ENCODE measurements at regions not wholly inside any gene's neighbourhood (a gene's known extent, or its start where the extent isn't known, plus 50 kb on each side); places are given as distances from the start of the nearest gene placed in this dataset.

GRCh38 chr2:43028188-43028587 lies 198.2 kb downstream of the ZFP36L2 start:
- DNase-seq (ENCODE audit: insufficient read length, low spot score) (no peak), FAIRE-seq (no peak)
- no peak for TF ChIP-seq SPI1 (IDR thresholded peaks at IDR 0.05; ENCODE audit: low read depth, low read length)
- no peak for TF ChIP-seq POLR2A (IDR thresholded peaks at IDR 0.05; ENCODE audit: low read depth, low read length)
- no peak for TF ChIP-seq POU2F2 (IDR thresholded peaks at IDR 0.05; ENCODE audit: low read depth, low read length)
- no peak for TF ChIP-seq POLR2AphosphoS5 (IDR thresholded peaks at IDR 0.05; ENCODE audit: low read depth, low read length)
- no peak for TF ChIP-seq PAX5 (IDR thresholded peaks at IDR 0.05; ENCODE audit: insufficient read depth, low read length, severe bottlenecking)
- no peak for TF ChIP-seq TAF1 (IDR thresholded peaks at IDR 0.05; ENCODE audit: low read depth, low read length)

GRCh38 chr2:43027097-43027873 lies 199.1 kb downstream of the ZFP36L2 start:
- FAIRE-seq (no peak), DNase-seq (ENCODE audit: insufficient read length, low spot score) (no peak)
- TF ChIP-seq PAX5 (IDR thresholded peaks at IDR 0.05; ENCODE audit: insufficient read depth, low read length, severe bottlenecking) (no peak), TAF1 (IDR thresholded peaks at IDR 0.05; ENCODE audit: low read depth, low read length) (no peak), POU2F2 (IDR thresholded peaks at IDR 0.05; ENCODE audit: low read depth, low read length) (no peak), SPI1 (IDR thresholded peaks at IDR 0.05; ENCODE audit: low read depth, low read length) (no peak), POLR2A (IDR thresholded peaks at IDR 0.05; ENCODE audit: low read depth, low read length) (no peak), POLR2AphosphoS5 (IDR thresholded peaks at IDR 0.05; ENCODE audit: low read depth, low read length) (no peak)

- DNase-seq (ENCODE audit: insufficient read length, low spot score) (no peak), FAIRE-seq (no peak)
- TF ChIP-seq POLR2AphosphoS5 (IDR thresholded peaks at IDR 0.05; ENCODE audit: low read depth, low read length) = no peak
- TF ChIP-seq SPI1 (IDR thresholded peaks at IDR 0.05; ENCODE audit: low read depth, low read length) = no peak
- TF ChIP-seq POU2F2 (IDR thresholded peaks at IDR 0.05; ENCODE audit: low read depth, low read length) = no peak
- no peak for TF ChIP-seq PAX5 (IDR thresholded peaks at IDR 0.05; ENCODE audit: insufficient read depth, low read length, severe bottlenecking)
Measured at GRCh38 chr2:43026426-43027096, 199.8 kb downstream of the ZFP36L2 start.

- no peak for FAIRE-seq
- TF ChIP-seq PAX5 (IDR thresholded peaks at IDR 0.05; ENCODE audit: insufficient read depth, low read length, severe bottlenecking) (no peak), POU2F2 (IDR thresholded peaks at IDR 0.05; ENCODE audit: low read depth, low read length) (no peak), SPI1 (IDR thresholded peaks at IDR 0.05; ENCODE audit: low read depth, low read length) (no peak), TAF1 (IDR thresholded peaks at IDR 0.05; ENCODE audit: low read depth, low read length) (no peak), POLR2A (IDR thresholded peaks at IDR 0.05; ENCODE audit: low read depth, low read length) (no peak), POLR2AphosphoS5 (IDR thresholded peaks at IDR 0.05; ENCODE audit: low read depth, low read length) (no peak)
Measured at GRCh38 chr2:43025709-43026295, 200.6 kb downstream of the ZFP36L2 start.

GRCh38 chr2:43024515-43025011 lies 201.8 kb downstream of the ZFP36L2 start:
- TF ChIP-seq TAF1 (IDR thresholded peaks at IDR 0.05; ENCODE audit: low read depth, low read length) = no peak
- no peak for TF ChIP-seq POU2F2 (IDR thresholded peaks at IDR 0.05; ENCODE audit: low read depth, low read length)
- no peak for TF ChIP-seq POLR2A (IDR thresholded peaks at IDR 0.05; ENCODE audit: low read depth, low read length)
- no peak for TF ChIP-seq PAX5 (IDR thresholded peaks at IDR 0.05; ENCODE audit: insufficient read depth, low read length, severe bottlenecking)
- no peak for TF ChIP-seq SPI1 (IDR thresholded peaks at IDR 0.05; ENCODE audit: low read depth, low read length)
- TF ChIP-seq POLR2AphosphoS5 (IDR thresholded peaks at IDR 0.05; ENCODE audit: low read depth, low read length) = no peak
- DNase-seq (ENCODE audit: insufficient read length, low spot score) = peak; percentile 51
- FAIRE-seq = peak; percentile 69

More at GRCh38 chr2:43025709-43026295, 200.6 kb downstream of the ZFP36L2 start:
- no peak for DNase-seq (ENCODE audit: insufficient read length, low spot score)

GRCh38 chr2:43023791-43024514 lies 202.5 kb downstream of the ZFP36L2 start:
- DNase-seq (ENCODE audit: insufficient read length, low spot score) = no peak
- TF ChIP-seq PAX5 (IDR thresholded peaks at IDR 0.05; ENCODE audit: insufficient read depth, low read length, severe bottlenecking) (no peak), TAF1 (IDR thresholded peaks at IDR 0.05; ENCODE audit: low read depth, low read length) (no peak), POLR2AphosphoS5 (IDR thresholded peaks at IDR 0.05; ENCODE audit: low read depth, low read length) (no peak), POLR2A (IDR thresholded peaks at IDR 0.05; ENCODE audit: low read depth, low read length) (no peak), SPI1 (IDR thresholded peaks at IDR 0.05; ENCODE audit: low read depth, low read length) (no peak), POU2F2 (IDR thresholded peaks at IDR 0.05; ENCODE audit: low read depth, low read length) (no peak)
- FAIRE-seq = no peak

- FAIRE-seq = no peak
- no peak for DNase-seq (ENCODE audit: insufficient read length, low spot score)
- TF ChIP-seq TAF1 (IDR thresholded peaks at IDR 0.05; ENCODE audit: low read depth, low read length) = no peak
- TF ChIP-seq SPI1 (IDR thresholded peaks at IDR 0.05; ENCODE audit: low read depth, low read length) = no peak
- TF ChIP-seq POLR2A (IDR thresholded peaks at IDR 0.05; ENCODE audit: low read depth, low read length) = no peak
- no peak for TF ChIP-seq POLR2AphosphoS5 (IDR thresholded peaks at IDR 0.05; ENCODE audit: low read depth, low read length)
- no peak for TF ChIP-seq PAX5 (IDR thresholded peaks at IDR 0.05; ENCODE audit: insufficient read depth, low read length, severe bottlenecking)
- TF ChIP-seq POU2F2 (IDR thresholded peaks at IDR 0.05; ENCODE audit: low read depth, low read length) = no peak
Measured at GRCh38 chr2:43022896-43023295, 203.5 kb downstream of the ZFP36L2 start.

GRCh38 chr2:43021791-43022509 lies 204.5 kb downstream of the ZFP36L2 start:
- TF ChIP-seq POU2F2 (IDR thresholded peaks at IDR 0.05; ENCODE audit: low read depth, low read length) = no peak
- TF ChIP-seq POLR2AphosphoS5 (IDR thresholded peaks at IDR 0.05; ENCODE audit: low read depth, low read length) = no peak
- TF ChIP-seq SPI1 (IDR thresholded peaks at IDR 0.05; ENCODE audit: low read depth, low read length) = no peak
- TF ChIP-seq POLR2A (IDR thresholded peaks at IDR 0.05; ENCODE audit: low read depth, low read length) = no peak
- TF ChIP-seq TAF1 (IDR thresholded peaks at IDR 0.05; ENCODE audit: low read depth, low read length) = no peak
- TF ChIP-seq PAX5 (IDR thresholded peaks at IDR 0.05; ENCODE audit: insufficient read depth, low read length, severe bottlenecking) = no peak
- DNase-seq (ENCODE audit: insufficient read length, low spot score) = no peak

More at GRCh38 chr2:43021791-43022509, 204.5 kb downstream of the ZFP36L2 start:
- FAIRE-seq = no peak
